Activated CD4-positive, alpha-beta memory T cell treated with anti-CD3 and anti-CD28 coated beads, Interleukin-2, amount 10 ng/mL, durations not matched to agents 7 days and 5 days (primary cell): ENCODE measurements at regions not wholly inside any gene's neighbourhood (a gene's known extent, or its start where the extent isn't known, plus 50 kb on each side); places are given as distances from the start of the nearest gene placed in this dataset.
"Not testable (repeated sequence)": the region's sequence is repeated elsewhere in the genome, so short reads cannot be mapped to it uniquely, and the experiment has no call there.

ENCODE experiments used
- CTCF ChIA-PET: fragments of 350-600 bp; sonication (Branson Sonifier 250); formaldehyde crosslinking; loops from one replicate; lab custom pipeline; 2021; ENCODE audit warnings: antibody characterized with exemption, inconsistent platforms; lab: Charles Lee
- POLR2A ChIA-PET: fragments of 350-600 bp; sonication (Branson Sonifier 250); formaldehyde crosslinking; loops from one replicate; lab custom pipeline; 2021; ENCODE audit warnings: antibody characterized with exemption; lab: Charles Lee
- DNase-seq: peaks from one replicate; pipeline ENCODE4 v3.0.0-alpha.2; 2020
- H3K27ac Mint-ChIP-seq: one replicate; pipeline ENCODE4 v1.8.0; 2021; ENCODE audit warnings: mild to moderate bottlenecking, mixed read lengths
- H3K27me3 Mint-ChIP-seq: one replicate; pipeline ENCODE4 v1.8.0; 2021; ENCODE audit warnings: mixed read lengths
- H3K36me3 Mint-ChIP-seq: one replicate; pipeline ENCODE4 v1.8.0; 2021; ENCODE audit warnings: low read depth, mixed read lengths
- H3K4me1 Mint-ChIP-seq: one replicate; pipeline ENCODE4 v1.8.0; 2021; ENCODE audit warnings: mixed read lengths
- H3K4me3 Mint-ChIP-seq: one replicate; pipeline ENCODE4 v1.8.0; 2021; ENCODE audit warnings: mild to moderate bottlenecking, mixed read lengths
- H3K9me3 Mint-ChIP-seq: one replicate; pipeline ENCODE4 v1.8.0; 2021; ENCODE audit warnings: mixed read lengths

- no peak overlapping the region for H3K4me3 Mint-ChIP-seq
- CTCF ChIA-PET, result no interaction called here
- H3K9me3 Mint-ChIP-seq, result no peaks in the 10 kb centered on the region
- no peaks in the 10 kb centered on the region for H3K27me3 Mint-ChIP-seq
- no peaks in the 10 kb centered on the region for H3K36me3 Mint-ChIP-seq
- H3K4me1 Mint-ChIP-seq, result no peaks in the 10 kb centered on the region
- H3K27ac Mint-ChIP-seq, result no peak overlapping the region
- DNase-seq, result no peak
- POLR2A ChIA-PET, result no interaction called here
Observed at GRCh38 chr7:89554209-89554608, 600.1 kb upstream of the STEAP1 start.

GRCh38 chr7:89559596-89559995 is 594.7 kb upstream of the STEAP1 start:
- H3K27me3 Mint-ChIP-seq, result no peaks in the 10 kb centered on the region
- no peak overlapping the region for H3K4me3 Mint-ChIP-seq
- DNase-seq, result no peak
- peaks cover 2% of the 10 kb centered on the region for H3K9me3 Mint-ChIP-seq
- CTCF ChIA-PET, result no interaction called here
- POLR2A ChIA-PET, result no interaction called here
- H3K4me1 Mint-ChIP-seq, result no peaks in the 10 kb centered on the region
- no peak overlapping the region for H3K27ac Mint-ChIP-seq
- H3K36me3 Mint-ChIP-seq, result no peaks in the 10 kb centered on the region

- Mint-ChIP-seq H3K27me3 (no peaks in the 10 kb centered on the region), H3K27ac (no peak overlapping the region), H3K9me3 (peaks cover 7% of the 10 kb centered on the region), H3K4me1 (no peaks in the 10 kb centered on the region), H3K36me3 (no peaks in the 10 kb centered on the region), H3K4me3 (no peak overlapping the region)
- POLR2A ChIA-PET, result no interaction called here
- no peak for DNase-seq
- CTCF ChIA-PET, result no interaction called here
Observed at GRCh38 chr7:89563597-89563996, 590.7 kb upstream of the STEAP1 start.

GRCh38 chr7:89584896-89585295 is 569.4 kb upstream of the STEAP1 start:
- H3K27me3 Mint-ChIP-seq, result no peaks in the 10 kb centered on the region
- no peaks in the 10 kb centered on the region for H3K36me3 Mint-ChIP-seq
- CTCF ChIA-PET, result no interaction called here
- no peaks in the 10 kb centered on the region for H3K4me1 Mint-ChIP-seq
- no peak overlapping the region for H3K4me3 Mint-ChIP-seq
- no peak overlapping the region for H3K27ac Mint-ChIP-seq
- peaks cover 9% of the 10 kb centered on the region for H3K9me3 Mint-ChIP-seq
- POLR2A ChIA-PET, result no interaction called here
- DNase-seq, result no peak

GRCh38 chr7:89593125-89593524 is 561.1 kb upstream of the STEAP1 start:
- no peaks in the 10 kb centered on the region for H3K4me1 Mint-ChIP-seq
- no peak overlapping the region for H3K4me3 Mint-ChIP-seq
- ChIA-PET CTCF (interaction anchor here (1.8 kb wide), 1 partner anchor 30 kb away, joined by 5 read pairs; no protein-coding TSS in a partner anchor), POLR2A (no interaction called here)
- DNase-seq, result no peak
- no peak overlapping the region for H3K27ac Mint-ChIP-seq
- H3K9me3 Mint-ChIP-seq, result no peaks in the 10 kb centered on the region
- no peaks in the 10 kb centered on the region for H3K27me3 Mint-ChIP-seq
- no peaks in the 10 kb centered on the region for H3K36me3 Mint-ChIP-seq

- Mint-ChIP-seq H3K4me1 (peaks cover 16% of the 10 kb centered on the region), H3K27me3 (no peaks in the 10 kb centered on the region), H3K36me3 (no peaks in the 10 kb centered on the region), H3K9me3 (peaks cover 7% of the 10 kb centered on the region), H3K4me3 (no peak overlapping the region), H3K27ac (no peak overlapping the region)
- ChIA-PET CTCF (no interaction called here), POLR2A (no interaction called here)
- no peak for DNase-seq
Observed at GRCh38 chr7:89602984-89603383, 551.3 kb upstream of the STEAP1 start.

GRCh38 chr7:89605362-89605761 is 548.9 kb upstream of the STEAP1 start:
- Mint-ChIP-seq H3K27me3 (no peaks in the 10 kb centered on the region), H3K4me3 (no peak overlapping the region), H3K36me3 (no peaks in the 10 kb centered on the region), H3K4me1 (peaks cover 27% of the 10 kb centered on the region), H3K27ac (no peak overlapping the region), H3K9me3 (peaks cover 7% of the 10 kb centered on the region)
- DNase-seq, result no peak
- CTCF ChIA-PET, result no interaction called here
- POLR2A ChIA-PET, result no interaction called here

GRCh38 chr7:89606511-89606910 is 547.8 kb upstream of the STEAP1 start:
- ChIA-PET CTCF (no interaction called here), POLR2A (no interaction called here)
- H3K4me1 Mint-ChIP-seq, result peaks cover 27% of the 10 kb centered on the region
- no peak for DNase-seq
- H3K36me3 Mint-ChIP-seq, result no peaks in the 10 kb centered on the region
- H3K9me3 Mint-ChIP-seq, result peaks cover 3% of the 10 kb centered on the region
- no peaks in the 10 kb centered on the region for H3K27me3 Mint-ChIP-seq
- peak overlapping the region; percentile 66 for H3K27ac Mint-ChIP-seq
- no peak overlapping the region for H3K4me3 Mint-ChIP-seq

GRCh38 chr7:89607792-89608191 is 546.5 kb upstream of the STEAP1 start:
- no peaks in the 10 kb centered on the region for H3K27me3 Mint-ChIP-seq
- H3K36me3 Mint-ChIP-seq, result no peaks in the 10 kb centered on the region
- H3K27ac Mint-ChIP-seq, result peak overlapping the region; percentile 62
- H3K4me1 Mint-ChIP-seq, result peaks cover 27% of the 10 kb centered on the region
- ChIA-PET CTCF (interaction anchor here (1.0 kb wide), 1 partner anchor 11 kb away, joined by 3 read pairs; no protein-coding TSS in a partner anchor), POLR2A (no interaction called here)
- peaks cover 3% of the 10 kb centered on the region for H3K9me3 Mint-ChIP-seq
- no peak overlapping the region for H3K4me3 Mint-ChIP-seq
- DNase-seq, result peak; percentile 34

GRCh38 chr7:89616829-89617228 is 537.4 kb upstream of the STEAP1 start:
- CTCF ChIA-PET, result not testable (repeated sequence)

GRCh38 chr7:89618274-89618673 is 536.0 kb upstream of the STEAP1 start:
- no peaks in the 10 kb centered on the region for H3K27me3 Mint-ChIP-seq
- CTCF ChIA-PET, result interaction anchor here (1.3 kb wide), 1 partner anchor 10 kb away, joined by 3 read pairs; no protein-coding TSS in a partner anchor
- POLR2A ChIA-PET, result no interaction called here
- DNase-seq, result no peak
- H3K36me3 Mint-ChIP-seq, result no peaks in the 10 kb centered on the region
- H3K27ac Mint-ChIP-seq, result no peak overlapping the region
- no peaks in the 10 kb centered on the region for H3K9me3 Mint-ChIP-seq
- H3K4me3 Mint-ChIP-seq, result no peak overlapping the region
- peaks cover 13% of the 10 kb centered on the region for H3K4me1 Mint-ChIP-seq

More at GRCh38 chr7:89616829-89617228, 537.4 kb upstream of the STEAP1 start:
- H3K27me3 Mint-ChIP-seq, H3K9me3 Mint-ChIP-seq, POLR2A ChIA-PET, DNase-seq, H3K36me3 Mint-ChIP-seq, H3K4me1 Mint-ChIP-seq, H3K27ac Mint-ChIP-seq, H3K4me3 Mint-ChIP-seq: not testable (repeated sequence)

- no peaks in the 10 kb centered on the region for H3K36me3 Mint-ChIP-seq
- peaks cover 17% of the 10 kb centered on the region for H3K4me1 Mint-ChIP-seq
- DNase-seq, result no peak
- POLR2A ChIA-PET, result no interaction called here
- H3K9me3 Mint-ChIP-seq, result no peaks in the 10 kb centered on the region
- no peaks in the 10 kb centered on the region for H3K27me3 Mint-ChIP-seq
- no peak overlapping the region for H3K4me3 Mint-ChIP-seq
- CTCF ChIA-PET, result interaction anchor here (0.8 to 1.6 kb wide), 3 partner anchors 9 to 831 kb away, joined by 3 to 5 read pairs (median 5); no protein-coding TSS in a partner anchor
- no peak overlapping the region for H3K27ac Mint-ChIP-seq
Observed at GRCh38 chr7:89621925-89622641, 532.2 kb upstream of the STEAP1 start.

GRCh38 chr7:89623018-89623672 is 531.1 kb upstream of the STEAP1 start:
- Mint-ChIP-seq H3K9me3 (no peaks in the 10 kb centered on the region), H3K4me1 (peaks cover 17% of the 10 kb centered on the region), H3K27ac (no peak overlapping the region), H3K36me3 (no peaks in the 10 kb centered on the region), H3K4me3 (no peak overlapping the region), H3K27me3 (no peaks in the 10 kb centered on the region)
- ChIA-PET POLR2A (no interaction called here), CTCF (interaction anchor here (0.8 to 1.6 kb wide), 4 partner anchors 10 to 832 kb away, joined by 3 to 5 read pairs (median 4); no protein-coding TSS in a partner anchor)
- no peak for DNase-seq
